WTC11 (cell line): ENCODE measurements at regions not wholly inside any gene's neighbourhood (a gene's known extent, or its start where the extent isn't known, plus 50 kb on each side); places are given as distances from the start of the nearest gene placed in this dataset.

Experiments used
- ETV6 ChIP-seq: sonication (generic); formaldehyde crosslinking; IDR thresholded peaks from 2 replicates; pipeline ENCODE4 v1.8.1; 2022; ENCODE audit warnings: mild to moderate bottlenecking, missing genetic modification reagents
- MLX ChIP-seq: sonication (generic); formaldehyde crosslinking; IDR thresholded peaks from 2 replicates; pipeline ENCODE4 v1.8.1; 2023; ENCODE audit warnings: mild to moderate bottlenecking, missing genetic modification reagents, moderate library complexity
- NR2C2 ChIP-seq: sonication (generic); formaldehyde crosslinking; IDR thresholded peaks from 2 replicates; pipeline ENCODE4 v1.8.0; 2022; ENCODE audit warnings: mild to moderate bottlenecking, missing genetic modification reagents
- TP53 ChIP-seq: sonication (generic); formaldehyde crosslinking; IDR thresholded peaks from 2 replicates; pipeline ENCODE4 v1.8.1; 2023; ENCODE audit warnings: mild to moderate bottlenecking, missing genetic modification reagents
- ZNF121 ChIP-seq: sonication (generic); formaldehyde crosslinking; IDR thresholded peaks from 2 replicates; pipeline ENCODE4 v1.8.0; 2023; ENCODE audit warnings: missing genetic modification reagents
- ZNF232 ChIP-seq: sonication (generic); formaldehyde crosslinking; IDR thresholded peaks from 2 replicates; pipeline ENCODE4 v1.8.0; 2022; ENCODE audit warnings: mild to moderate bottlenecking, missing genetic modification reagents
- TF ChIP-seq, protein P1 (sequence below): fragments of 200-600 bp; IDR thresholded peaks from 2 replicates; pipeline ENCODE4 v1.8.0; 2022; ENCODE audit warnings: antibody characterized with exemption
- TF ChIP-seq, protein P2 (sequence below): sonication (generic); formaldehyde crosslinking; IDR thresholded peaks from 2 replicates; pipeline ENCODE4 v1.8.1; 2022; ENCODE audit warnings: low read depth, mild to moderate bottlenecking, moderate library complexity, missing genetic modification reagents, borderline replicate concordance
- TF ChIP-seq, protein P3 (sequence below): sonication (generic); formaldehyde crosslinking; conservative IDR thresholded peaks from 2 replicates; pipeline ENCODE4 v1.8.1; 2022; ENCODE audit warnings: mild to moderate bottlenecking, missing genetic modification reagents

DNA sequence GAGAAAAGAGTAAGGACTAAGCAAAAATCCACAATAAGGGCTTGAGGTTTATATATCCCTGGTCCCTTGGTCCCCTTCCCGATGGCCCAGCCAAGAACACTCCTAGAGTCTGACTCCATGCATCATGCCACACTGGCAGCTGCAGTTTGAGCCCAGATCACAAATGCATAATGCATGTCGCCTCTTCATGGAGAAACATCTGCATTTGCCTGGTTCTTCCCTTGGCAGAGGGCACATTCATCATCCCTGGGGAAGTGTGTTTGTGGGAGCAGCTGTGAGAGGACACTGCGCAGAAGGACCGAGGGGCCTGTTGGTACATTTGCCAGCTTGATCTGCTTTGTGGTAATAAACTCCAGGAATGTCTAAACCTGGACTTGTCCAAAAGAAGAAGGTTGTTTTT lies 731.8 kb downstream of the FGF9 start:
- TF ChIP-seq ETV6 (no peak), NR2C2 (CRISPR knock-in tag) (no peak), MLX (CRISPR knock-in tag) (no peak), TP53 (CRISPR knock-in tag) (no peak), ZNF232 (CRISPR knock-in tag) (no peak), ZNF121 (CRISPR knock-in tag) (no peak)
- TF ChIP-seq, protein P1, sequence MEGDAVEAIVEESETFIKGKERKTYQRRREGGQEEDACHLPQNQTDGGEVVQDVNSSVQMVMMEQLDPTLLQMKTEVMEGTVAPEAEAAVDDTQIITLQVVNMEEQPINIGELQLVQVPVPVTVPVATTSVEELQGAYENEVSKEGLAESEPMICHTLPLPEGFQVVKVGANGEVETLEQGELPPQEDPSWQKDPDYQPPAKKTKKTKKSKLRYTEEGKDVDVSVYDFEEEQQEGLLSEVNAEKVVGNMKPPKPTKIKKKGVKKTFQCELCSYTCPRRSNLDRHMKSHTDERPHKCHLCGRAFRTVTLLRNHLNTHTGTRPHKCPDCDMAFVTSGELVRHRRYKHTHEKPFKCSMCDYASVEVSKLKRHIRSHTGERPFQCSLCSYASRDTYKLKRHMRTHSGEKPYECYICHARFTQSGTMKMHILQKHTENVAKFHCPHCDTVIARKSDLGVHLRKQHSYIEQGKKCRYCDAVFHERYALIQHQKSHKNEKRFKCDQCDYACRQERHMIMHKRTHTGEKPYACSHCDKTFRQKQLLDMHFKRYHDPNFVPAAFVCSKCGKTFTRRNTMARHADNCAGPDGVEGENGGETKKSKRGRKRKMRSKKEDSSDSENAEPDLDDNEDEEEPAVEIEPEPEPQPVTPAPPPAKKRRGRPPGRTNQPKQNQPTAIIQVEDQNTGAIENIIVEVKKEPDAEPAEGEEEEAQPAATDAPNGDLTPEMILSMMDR, result no peak
- TF ChIP-seq, protein P2, sequence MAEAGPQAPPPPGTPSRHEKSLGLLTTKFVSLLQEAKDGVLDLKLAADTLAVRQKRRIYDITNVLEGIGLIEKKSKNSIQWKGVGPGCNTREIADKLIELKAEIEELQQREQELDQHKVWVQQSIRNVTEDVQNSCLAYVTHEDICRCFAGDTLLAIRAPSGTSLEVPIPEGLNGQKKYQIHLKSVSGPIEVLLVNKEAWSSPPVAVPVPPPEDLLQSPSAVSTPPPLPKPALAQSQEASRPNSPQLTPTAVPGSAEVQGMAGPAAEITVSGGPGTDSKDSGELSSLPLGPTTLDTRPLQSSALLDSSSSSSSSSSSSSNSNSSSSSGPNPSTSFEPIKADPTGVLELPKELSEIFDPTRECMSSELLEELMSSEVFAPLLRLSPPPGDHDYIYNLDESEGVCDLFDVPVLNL (CRISPR knock-in tag), result no peak
- TF ChIP-seq, protein P3, sequence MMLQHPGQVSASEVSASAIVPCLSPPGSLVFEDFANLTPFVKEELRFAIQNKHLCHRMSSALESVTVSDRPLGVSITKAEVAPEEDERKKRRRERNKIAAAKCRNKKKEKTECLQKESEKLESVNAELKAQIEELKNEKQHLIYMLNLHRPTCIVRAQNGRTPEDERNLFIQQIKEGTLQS (CRISPR knock-in tag), result no peak
